ENCODE measurements at regions not wholly inside any gene's neighbourhood (a gene's known extent, or its start where the extent isn't known, plus 50 kb on each side); places are given as distances from the start of the nearest gene placed in this dataset.

DNA sequence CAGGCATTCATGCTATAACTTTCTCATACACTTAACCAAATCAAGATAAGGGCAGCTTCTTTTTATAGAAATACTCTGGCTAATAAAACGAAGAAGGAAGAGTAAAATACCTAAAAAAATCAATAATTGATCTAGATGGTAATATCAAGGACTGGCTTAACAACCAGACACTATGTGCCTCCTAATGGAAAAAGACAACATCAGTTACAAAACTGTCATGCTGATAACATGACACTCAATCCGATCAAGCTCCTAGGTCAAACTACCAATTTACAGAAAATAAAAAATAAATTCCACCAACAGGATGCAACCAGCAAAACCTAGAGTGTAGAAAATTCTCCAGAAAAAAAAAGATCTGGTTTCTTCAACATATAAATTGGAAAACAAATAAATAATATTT is 634.6 kb downstream of the IGSF11 start:
- ChIA-PET POLR2A (no interaction called here), CTCF (no interaction called here)
- no peak overlapping the region for H3K4me2 ChIP-seq
- H2AFZ ChIP-seq (ENCODE audit: low read depth), result no peak overlapping the region
- H3K9me2 ChIP-seq, result no peaks in the 10 kb centered on the region
- no peaks in the 10 kb centered on the region for H3K9me3 ChIP-seq
- no peaks in the 10 kb centered on the region for H3K79me2 ChIP-seq (ENCODE audit: insufficient read depth)
- no peak overlapping the region for H3K9ac ChIP-seq
- no peaks in the 10 kb centered on the region for H3F3A ChIP-seq (replicated peaks; ENCODE audit: insufficient read depth)
- no peaks in the 10 kb centered on the region for H4K20me1 ChIP-seq (ENCODE audit: insufficient read depth)
- no peak overlapping the region for H3K4me3 ChIP-seq (ENCODE audit: low read depth in 2 of 2, low read length in 1 of 2)
- WGBS (ENCODE audit: low lambda C conversion rate), result 34% methylated on average over 2 of the region's 2 CpGs
- no peaks in the 10 kb centered on the region for H3K27me3 ChIP-seq (ENCODE audit: insufficient read depth)
- H3K4me1 ChIP-seq (ENCODE audit: control insufficient read depth in 1 of 2, insufficient read depth in 2 of 2, low read depth in 1 of 2, low read length in 1 of 2), result no peaks in the 10 kb centered on the region
- H3K27ac ChIP-seq (ENCODE audit: low read depth in 2 of 2, low read length in 1 of 2), result no peak overlapping the region
- TF ChIP-seq CHD2 (IDR thresholded peaks at IDR 0.05; ENCODE audit: low read length, partially characterized antibody), result no peak
- no peak for TF ChIP-seq RXRA (IDR thresholded peaks at IDR 0.05; ENCODE audit: borderline replicate concordance, low read depth)
- no peak for TF ChIP-seq SIN3A (IDR thresholded peaks at IDR 0.05; ENCODE audit: borderline replicate concordance, low read depth, low read length)
- no peak for TF ChIP-seq GATA2 (CRISPR knock-in tag; IDR thresholded peaks at IDR 0.05)
- TF ChIP-seq ELF1 (IDR thresholded peaks at IDR 0.05), result no peak
- TF ChIP-seq, protein P1, sequence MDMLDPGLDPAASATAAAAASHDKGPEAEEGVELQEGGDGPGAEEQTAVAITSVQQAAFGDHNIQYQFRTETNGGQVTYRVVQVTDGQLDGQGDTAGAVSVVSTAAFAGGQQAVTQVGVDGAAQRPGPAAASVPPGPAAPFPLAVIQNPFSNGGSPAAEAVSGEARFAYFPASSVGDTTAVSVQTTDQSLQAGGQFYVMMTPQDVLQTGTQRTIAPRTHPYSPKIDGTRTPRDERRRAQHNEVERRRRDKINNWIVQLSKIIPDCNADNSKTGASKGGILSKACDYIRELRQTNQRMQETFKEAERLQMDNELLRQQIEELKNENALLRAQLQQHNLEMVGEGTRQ (IDR thresholded peaks at IDR 0.05; ENCODE audit: borderline replicate concordance, low read depth, low read length), result no peak
- no peak for TF ChIP-seq TAF1 (IDR thresholded peaks at IDR 0.05; ENCODE audit: borderline replicate concordance, low read depth, low read length)
- DNase-seq, result no peak
- H3K36me3 ChIP-seq (replicated peaks in 1 of 2; ENCODE audit: control insufficient read depth in 1 of 2, insufficient read depth in 2 of 2, low read length in 1 of 2), result no peaks in the 10 kb centered on the region

DNA sequence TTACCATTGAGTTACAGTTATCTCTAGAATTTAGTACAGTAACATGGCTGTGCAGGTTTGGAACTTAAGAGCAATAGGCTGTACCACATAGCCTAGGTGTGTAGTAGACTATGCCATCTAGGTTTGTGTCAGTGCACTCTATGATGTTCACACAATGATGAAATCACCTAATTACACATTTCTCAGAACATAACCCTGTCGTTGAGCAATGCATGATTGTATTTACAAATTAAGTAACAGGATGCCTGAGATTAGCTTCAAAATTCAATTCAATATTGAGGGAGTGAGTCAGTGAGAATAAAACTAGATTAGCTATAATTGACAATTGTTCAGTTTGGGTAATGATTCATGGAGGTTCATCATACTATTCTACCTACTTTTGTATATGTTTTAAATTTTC is 633.8 kb downstream of the IGSF11 start:
- Histone ChIP-seq H3K4me1 (ENCODE audit: control insufficient read depth in 1 of 2, insufficient read depth in 2 of 2, low read depth in 1 of 2, low read length in 1 of 2) (no peaks in the 10 kb centered on the region), H3K36me3 (replicated peaks in 1 of 2; ENCODE audit: control insufficient read depth in 1 of 2, insufficient read depth in 2 of 2, low read length in 1 of 2) (no peaks in the 10 kb centered on the region), H3K4me2 (no peak overlapping the region), H4K20me1 (ENCODE audit: insufficient read depth) (no peaks in the 10 kb centered on the region), H3K9me2 (no peaks in the 10 kb centered on the region), H3K79me2 (ENCODE audit: insufficient read depth) (no peaks in the 10 kb centered on the region), H3K27ac (ENCODE audit: low read depth in 2 of 2, low read length in 1 of 2) (no peak overlapping the region), H2AFZ (ENCODE audit: low read depth) (no peak overlapping the region), H3K9ac (no peak overlapping the region), H3K4me3 (ENCODE audit: low read depth in 2 of 2, low read length in 1 of 2) (no peak overlapping the region), H3K9me3 (no peaks in the 10 kb centered on the region), H3F3A (replicated peaks; ENCODE audit: insufficient read depth) (no peaks in the 10 kb centered on the region), H3K27me3 (ENCODE audit: insufficient read depth) (no peaks in the 10 kb centered on the region)
- POLR2A ChIA-PET, result no interaction called here
- 0% methylated on average over 1 of the region's 1 CpG for WGBS (ENCODE audit: low lambda C conversion rate)
- CTCF ChIA-PET, result no interaction called here
- DNase-seq, result no peak
- TF ChIP-seq FOXJ3 (CRISPR knock-in tag; IDR thresholded peaks at IDR 0.05), result no peak

DNA sequence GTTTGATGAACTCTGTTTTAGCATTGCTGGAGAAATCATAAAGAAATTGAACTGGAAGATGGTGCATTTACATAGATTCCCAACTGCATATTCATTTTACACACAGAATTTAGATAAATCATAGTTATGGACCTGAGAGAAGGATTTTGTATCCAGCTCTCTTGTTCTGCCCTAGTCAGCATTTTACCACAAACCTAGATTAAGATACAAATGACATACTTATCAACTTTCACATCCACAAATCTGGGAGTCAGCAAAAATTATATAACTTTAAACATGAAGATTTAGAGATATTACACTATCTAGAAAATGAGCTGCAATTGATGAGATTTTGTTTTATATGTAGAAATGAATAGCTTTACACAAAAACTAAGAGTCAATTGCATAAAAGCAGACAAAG is 632.8 kb downstream of the IGSF11 start:
- Histone ChIP-seq H3K4me1 (ENCODE audit: control insufficient read depth in 1 of 2, insufficient read depth in 2 of 2, low read depth in 1 of 2, low read length in 1 of 2) (no peaks in the 10 kb centered on the region), H3F3A (replicated peaks; ENCODE audit: insufficient read depth) (no peaks in the 10 kb centered on the region), H3K4me2 (no peak overlapping the region), H3K9ac (no peak overlapping the region), H3K4me3 (ENCODE audit: low read depth in 2 of 2, low read length in 1 of 2) (no peak overlapping the region), H3K9me3 (no peaks in the 10 kb centered on the region), H3K9me2 (no peaks in the 10 kb centered on the region), H3K36me3 (replicated peaks in 1 of 2; ENCODE audit: control insufficient read depth in 1 of 2, insufficient read depth in 2 of 2, low read length in 1 of 2) (no peaks in the 10 kb centered on the region), H4K20me1 (ENCODE audit: insufficient read depth) (no peaks in the 10 kb centered on the region), H2AFZ (ENCODE audit: low read depth) (no peak overlapping the region), H3K27me3 (ENCODE audit: insufficient read depth) (no peaks in the 10 kb centered on the region), H3K27ac (ENCODE audit: low read depth in 2 of 2, low read length in 1 of 2) (no peak overlapping the region), H3K79me2 (ENCODE audit: insufficient read depth) (no peaks in the 10 kb centered on the region)
- no peak for DNase-seq
- TF ChIP-seq RXRA (IDR thresholded peaks at IDR 0.05; ENCODE audit: borderline replicate concordance, low read depth) (no peak), SIN3A (IDR thresholded peaks at IDR 0.05; ENCODE audit: borderline replicate concordance, low read depth, low read length) (no peak), NFIC (IDR thresholded peaks at IDR 0.05; ENCODE audit: borderline replicate concordance) (no peak), GATA2 (CRISPR knock-in tag; IDR thresholded peaks at IDR 0.05) (no peak), RAD21 (IDR thresholded peaks at IDR 0.05; ENCODE audit: low read length) (no peak), EZH2phosphoT487 (IDR thresholded peaks at IDR 0.05; ENCODE audit: borderline replicate concordance, low read depth) (no peak), CHD2 (IDR thresholded peaks at IDR 0.05; ENCODE audit: low read length, partially characterized antibody) (no peak)
- TF ChIP-seq, protein P2, sequence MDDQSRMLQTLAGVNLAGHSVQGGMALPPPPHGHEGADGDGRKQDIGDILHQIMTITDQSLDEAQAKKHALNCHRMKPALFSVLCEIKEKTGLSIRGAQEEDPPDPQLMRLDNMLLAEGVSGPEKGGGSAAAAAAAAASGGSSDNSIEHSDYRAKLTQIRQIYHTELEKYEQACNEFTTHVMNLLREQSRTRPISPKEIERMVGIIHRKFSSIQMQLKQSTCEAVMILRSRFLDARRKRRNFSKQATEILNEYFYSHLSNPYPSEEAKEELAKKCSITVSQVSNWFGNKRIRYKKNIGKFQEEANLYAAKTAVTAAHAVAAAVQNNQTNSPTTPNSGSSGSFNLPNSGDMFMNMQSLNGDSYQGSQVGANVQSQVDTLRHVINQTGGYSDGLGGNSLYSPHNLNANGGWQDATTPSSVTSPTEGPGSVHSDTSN (IDR thresholded peaks at IDR 0.05), result no peak
- TF ChIP-seq, protein P3, sequence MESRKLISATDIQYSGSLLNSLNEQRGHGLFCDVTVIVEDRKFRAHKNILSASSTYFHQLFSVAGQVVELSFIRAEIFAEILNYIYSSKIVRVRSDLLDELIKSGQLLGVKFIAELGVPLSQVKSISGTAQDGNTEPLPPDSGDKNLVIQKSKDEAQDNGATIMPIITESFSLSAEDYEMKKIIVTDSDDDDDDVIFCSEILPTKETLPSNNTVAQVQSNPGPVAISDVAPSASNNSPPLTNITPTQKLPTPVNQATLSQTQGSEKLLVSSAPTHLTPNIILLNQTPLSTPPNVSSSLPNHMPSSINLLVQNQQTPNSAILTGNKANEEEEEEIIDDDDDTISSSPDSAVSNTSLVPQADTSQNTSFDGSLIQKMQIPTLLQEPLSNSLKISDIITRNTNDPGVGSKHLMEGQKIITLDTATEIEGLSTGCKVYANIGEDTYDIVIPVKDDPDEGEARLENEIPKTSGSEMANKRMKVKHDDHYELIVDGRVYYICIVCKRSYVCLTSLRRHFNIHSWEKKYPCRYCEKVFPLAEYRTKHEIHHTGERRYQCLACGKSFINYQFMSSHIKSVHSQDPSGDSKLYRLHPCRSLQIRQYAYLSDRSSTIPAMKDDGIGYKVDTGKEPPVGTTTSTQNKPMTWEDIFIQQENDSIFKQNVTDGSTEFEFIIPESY (IDR thresholded peaks at IDR 0.05; ENCODE audit: borderline replicate concordance, low read depth), result no peak
- ChIA-PET POLR2A (no interaction called here), CTCF (no interaction called here)
